Suppressor macrophage treated with lipopolysaccharide for 4 hours (primary cell): ENCODE measurements at regions not wholly inside any gene's neighbourhood (a gene's known extent, or its start where the extent isn't known, plus 50 kb on each side); places are given as distances from the start of the nearest gene placed in this dataset.

Source experiments
- DNase-seq: peaks from one replicate; pipeline ENCODE4 v3.0.0-alpha.2; 2020

DNA sequence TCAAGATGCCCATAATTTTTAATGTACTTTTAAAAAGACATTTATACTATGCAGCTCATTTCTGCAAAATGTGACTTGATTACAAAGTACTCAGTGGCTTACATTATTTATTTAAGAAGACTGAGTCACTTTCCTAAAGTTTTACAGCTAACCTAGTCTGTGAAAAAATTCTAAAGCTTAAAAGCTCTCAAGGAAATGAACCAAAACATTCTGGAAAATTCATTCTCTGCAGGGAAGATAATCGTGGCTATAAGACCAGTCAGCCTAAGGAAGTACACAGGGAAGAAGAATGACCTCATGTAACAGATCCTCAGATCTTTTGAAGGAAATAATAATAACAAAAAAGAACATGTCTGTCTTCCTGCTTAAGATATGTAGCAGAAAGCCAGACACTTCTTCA, 232.1 kb upstream of the STK17B start:
- DNase-seq: no peak

DNA sequence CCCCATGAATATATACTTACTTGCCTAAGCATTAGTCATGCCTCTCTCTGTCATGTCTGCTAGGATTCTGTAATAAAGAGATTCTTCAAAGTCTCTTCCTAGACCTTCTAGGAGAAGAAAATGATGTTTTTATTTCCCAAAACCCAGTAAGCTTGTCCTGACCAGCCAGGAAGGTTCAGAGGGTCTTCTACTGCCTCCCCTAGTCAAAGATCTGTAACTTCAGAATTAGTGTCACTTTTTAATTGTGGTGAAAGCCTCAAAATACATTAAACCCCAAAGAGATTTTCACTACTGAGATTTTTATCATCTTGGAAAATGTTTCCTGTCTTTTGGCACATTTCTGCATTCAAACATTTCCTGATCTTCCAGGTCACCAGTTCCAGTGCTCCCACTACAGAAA, 232.9 kb upstream of the STK17B start:
- no peak for DNase-seq

DNA sequence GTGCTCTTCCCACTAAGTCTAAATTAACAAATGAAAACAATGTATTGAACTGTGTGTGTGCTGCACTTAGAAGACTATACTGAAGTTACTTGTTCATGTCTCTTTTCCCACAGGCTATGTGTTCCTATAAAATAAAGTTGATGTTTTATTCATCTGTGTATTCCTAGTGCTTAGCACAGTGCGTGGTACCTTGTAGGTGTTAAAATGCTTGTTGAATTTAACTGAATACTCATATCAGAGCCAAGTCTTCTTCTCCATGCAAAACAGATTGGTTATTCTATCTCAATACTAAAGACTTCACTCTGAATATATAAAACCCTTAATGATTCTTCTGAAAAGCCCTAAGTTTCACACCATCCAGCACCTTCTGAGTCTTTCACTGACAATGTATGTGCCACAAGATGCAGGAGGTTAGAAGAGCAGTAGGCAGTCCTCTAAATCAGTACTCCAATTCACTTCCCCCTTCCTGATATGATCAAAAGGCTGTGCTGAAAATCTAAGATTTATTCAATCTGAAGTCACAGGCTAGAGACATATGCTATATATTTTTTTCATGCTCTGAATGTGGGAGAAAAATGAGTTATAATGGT, 231.7 kb upstream of the CCDC150 start:
- no peak for DNase-seq

DNA sequence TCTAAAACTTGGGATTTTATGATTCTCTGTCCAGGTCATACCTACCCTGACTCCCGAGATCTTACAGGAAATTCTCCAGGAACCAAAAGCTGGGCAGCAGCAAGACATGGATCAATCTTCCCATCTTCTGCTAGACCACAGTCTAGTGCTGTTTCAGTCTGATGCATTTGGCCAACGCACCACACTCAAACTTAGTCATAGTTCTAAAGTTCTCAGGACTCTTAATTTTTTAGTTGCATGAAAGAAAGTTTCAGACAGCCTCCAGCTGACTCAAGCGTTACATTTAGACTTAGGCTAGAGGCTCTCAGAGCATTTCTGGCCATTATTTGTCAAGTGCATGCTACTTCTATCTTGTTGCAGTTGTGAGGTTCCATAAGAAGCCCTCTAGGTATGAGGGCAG, 230.1 kb upstream of the CCDC150 start:
- no peak for DNase-seq

DNA sequence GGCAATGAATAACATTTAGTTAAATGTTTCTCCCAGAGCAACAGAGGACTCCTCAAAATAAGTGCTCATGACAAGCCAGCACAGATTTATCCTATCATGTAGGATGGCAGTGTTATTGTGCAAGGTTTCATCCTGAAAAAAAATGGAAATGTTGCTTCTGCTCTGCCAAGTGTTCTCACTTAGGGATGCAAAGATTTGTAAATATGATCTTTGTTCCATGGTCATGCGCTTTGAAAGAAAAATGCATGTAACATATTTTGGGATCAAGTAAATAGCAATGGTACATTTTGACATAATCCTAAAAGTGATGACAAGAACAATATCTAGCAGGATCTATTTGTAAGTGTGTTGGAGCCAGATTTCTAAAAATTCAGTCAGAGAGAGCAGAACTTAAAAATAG, 229.5 kb upstream of the CCDC150 start:
- no peak for DNase-seq

DNA sequence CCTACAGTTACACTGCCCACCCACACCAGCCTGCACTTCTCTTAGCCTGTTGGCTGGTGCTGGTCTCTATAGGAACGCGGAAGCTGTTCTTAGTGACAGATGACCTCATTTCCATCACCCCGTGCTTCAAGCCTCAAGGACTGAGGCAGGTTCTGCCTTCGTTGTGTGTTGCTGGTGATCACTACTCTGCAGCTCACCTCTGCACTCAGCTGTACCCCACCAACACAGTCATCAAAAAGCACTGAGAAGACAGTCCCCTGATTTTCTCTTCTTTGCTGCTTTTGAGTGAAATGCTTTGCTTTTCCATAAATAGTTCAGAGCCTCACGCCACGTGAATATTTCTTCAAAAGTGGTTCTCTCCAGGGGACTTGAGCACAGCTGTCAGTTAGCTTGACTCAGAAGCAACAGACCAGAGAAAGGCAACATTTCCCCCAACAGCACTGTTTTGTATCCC, 225.7 kb upstream of the CCDC150 start:
- peak; percentile 5 for DNase-seq

DNA sequence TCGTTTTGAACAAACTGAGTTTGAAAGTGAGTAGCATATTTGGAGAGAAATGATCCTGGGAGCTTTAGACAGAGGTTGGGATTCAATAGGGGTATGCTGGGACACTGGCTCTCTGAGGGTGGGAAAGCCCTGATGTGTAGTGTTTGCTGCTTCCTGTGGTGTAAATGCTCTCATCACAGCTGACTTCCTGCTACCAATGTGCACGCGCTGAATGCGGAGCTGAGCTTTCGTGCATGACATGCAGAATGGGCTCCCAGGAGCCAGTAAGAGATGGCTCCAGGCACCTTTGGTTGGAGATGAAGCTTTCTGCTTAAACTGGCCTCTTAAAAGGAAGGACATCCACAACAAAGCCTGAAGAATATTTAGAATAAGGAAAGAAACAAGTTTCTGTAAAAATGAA, 224.1 kb upstream of the CCDC150 start:
- no peak for DNase-seq

DNA sequence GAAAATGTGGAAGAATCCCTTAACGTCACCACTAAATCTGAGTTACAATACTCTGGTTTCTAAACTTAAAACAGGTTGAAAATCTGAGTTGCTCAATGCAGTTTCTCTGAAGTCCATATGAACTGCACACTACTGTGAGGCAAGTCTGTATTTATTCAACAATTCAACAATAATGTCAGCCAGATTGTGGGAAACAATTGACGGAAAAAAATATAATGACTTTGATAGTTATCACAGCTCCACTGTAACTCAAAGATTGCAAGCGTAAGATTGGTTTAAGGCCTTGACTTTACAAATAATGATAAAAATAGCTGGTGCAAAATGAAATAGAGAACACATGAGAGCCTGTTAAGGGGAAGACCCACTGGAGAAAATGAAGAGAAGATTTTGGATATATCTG, 219.4 kb upstream of the CCDC150 start:
- no peak for DNase-seq

DNA sequence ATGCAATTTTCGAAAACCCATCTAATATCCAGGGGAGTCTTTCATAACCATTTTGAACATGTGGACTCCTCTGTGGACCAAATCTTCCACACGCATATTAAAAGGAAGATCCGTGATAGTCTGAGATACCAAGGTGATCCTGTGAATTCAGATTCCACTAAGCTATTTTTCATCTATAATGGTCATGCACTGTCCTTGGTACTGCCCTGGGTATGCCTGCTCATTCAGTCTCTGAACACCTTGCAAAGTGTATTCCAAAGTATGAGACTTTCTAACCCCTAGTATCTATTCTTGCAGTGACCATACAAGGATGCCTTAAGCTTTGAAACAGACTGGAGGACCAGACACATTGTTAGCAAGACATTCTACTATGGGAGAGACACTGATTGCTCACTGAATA, 217.6 kb upstream of the CCDC150 start:
- DNase-seq: no peak

DNA sequence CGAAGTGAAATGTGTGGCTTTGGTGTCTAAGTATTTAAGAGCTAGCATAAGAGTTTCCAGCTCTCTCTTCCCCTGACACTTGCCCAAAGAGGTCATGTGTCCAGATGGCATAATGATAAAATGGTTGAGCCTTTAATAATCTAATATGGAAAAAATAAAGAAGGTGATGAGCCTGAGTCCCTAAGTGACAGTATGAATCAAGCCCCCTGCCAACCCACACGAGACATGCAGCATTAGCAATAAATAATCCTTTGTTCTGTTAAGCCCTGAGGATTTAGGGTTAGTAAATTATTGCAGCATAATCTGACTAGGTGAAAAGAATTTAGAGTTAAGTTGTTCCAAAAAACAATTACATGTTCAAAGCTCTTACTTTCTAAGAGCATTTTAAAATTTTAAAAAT, 217.2 kb upstream of the CCDC150 start:
- DNase-seq: no peak

DNA sequence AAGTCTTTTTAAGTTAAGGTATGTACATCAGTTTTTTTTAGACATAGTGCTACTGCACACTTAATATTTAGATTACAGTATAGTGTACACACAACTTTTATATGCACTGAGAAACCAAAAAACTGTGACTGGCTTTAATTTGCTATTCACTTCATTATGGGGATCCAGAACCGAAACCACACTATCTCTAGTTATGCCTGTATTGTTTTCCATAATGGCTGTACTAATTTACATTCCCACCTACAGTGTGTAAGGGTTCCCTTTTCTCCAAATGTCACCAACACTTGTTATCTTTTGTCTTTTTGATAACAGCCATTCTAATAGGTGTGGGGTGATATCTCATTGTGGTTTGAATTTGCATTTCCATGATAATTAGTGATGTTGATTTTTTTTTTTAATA, 213.4 kb upstream of the CCDC150 start:
- no peak for DNase-seq

DNA sequence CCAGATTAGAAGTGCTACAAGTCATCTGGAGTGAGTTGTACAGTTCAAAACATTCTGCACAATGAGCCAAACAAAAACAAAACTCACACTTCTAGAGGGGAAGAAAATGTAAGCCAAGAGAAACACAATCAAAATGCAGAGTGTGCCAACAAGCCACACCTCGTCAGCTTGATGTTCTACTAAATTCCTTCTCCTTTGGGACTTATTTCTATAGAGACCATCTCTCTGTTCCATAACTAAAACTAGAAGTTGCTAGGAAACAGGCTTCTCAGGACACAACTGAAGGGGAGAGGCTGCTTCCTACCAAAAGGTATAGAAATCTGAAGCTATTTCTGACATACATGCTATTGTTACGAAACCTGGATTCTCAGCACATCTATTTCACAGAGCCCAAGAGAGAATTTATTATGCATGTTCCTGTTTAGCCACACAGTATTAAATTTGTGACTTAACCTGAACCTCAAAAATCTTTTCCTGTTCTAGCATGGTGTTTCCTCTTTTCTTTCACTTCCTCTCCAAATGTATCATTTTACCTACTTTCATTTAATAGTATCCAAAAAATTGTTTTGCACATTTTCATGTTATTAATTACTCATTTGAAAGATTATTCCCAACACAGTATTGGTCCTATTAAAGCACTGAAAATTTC, 211.4 kb upstream of the CCDC150 start:
- no peak for DNase-seq

DNA sequence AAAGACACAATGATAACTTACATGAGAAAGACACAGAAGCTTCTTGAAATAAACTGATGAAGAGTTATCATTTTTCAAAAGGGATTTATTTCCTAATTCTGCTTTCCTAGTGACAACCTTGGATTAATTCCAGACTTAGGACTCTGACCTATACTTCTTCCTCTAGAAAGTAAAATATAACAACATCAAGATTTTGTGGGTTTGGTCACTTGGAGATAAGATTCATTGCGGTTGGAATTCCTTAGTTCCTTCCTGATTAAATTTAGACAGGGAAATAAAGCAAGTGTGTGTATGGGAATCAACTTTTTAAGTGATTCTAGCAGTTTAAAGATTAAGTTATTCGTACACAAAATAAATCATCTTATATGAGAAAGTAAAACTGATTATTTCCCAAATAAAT, 208.4 kb upstream of the CCDC150 start:
- no peak for DNase-seq

DNA sequence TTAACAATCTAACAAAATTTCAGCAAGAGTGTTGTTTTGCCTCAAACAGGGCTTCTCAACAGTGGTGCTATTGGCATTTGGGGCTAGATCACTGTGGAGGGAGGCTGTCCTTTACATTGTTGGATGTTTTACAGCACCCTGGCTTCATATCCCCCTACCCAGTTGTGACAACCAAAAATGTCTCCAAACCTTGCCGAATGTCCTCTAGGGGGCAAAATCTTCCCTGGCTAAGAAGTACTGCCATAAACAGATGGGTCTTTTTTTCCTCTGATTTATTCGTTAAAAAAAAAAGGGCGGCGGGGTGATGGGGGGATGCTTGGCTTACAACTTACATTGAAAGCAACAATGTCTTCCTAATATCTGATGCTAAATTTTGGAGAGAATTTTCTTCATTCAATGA, 207.6 kb upstream of the CCDC150 start:
- DNase-seq: no peak

DNA sequence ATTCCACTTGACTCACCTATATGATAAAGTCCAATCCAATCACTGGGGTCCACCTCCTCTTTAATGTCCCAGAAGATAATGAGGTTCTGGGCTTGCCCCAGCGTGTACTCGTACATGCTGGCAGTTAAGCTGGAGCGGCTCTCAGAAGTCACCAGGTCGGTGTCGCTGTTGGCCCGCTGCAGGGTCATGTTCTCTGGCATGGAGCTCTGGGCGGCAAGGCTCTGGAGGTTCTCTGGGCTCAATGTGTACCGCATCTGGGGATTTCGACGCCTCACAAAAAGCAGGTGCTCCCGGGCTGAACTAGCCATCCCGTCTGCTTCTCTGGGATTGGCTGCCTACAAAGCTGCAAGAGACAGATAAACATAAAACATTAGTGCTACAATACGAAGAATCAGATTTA, 206.4 kb upstream of the CCDC150 start:
- DNase-seq: no peak

DNA sequence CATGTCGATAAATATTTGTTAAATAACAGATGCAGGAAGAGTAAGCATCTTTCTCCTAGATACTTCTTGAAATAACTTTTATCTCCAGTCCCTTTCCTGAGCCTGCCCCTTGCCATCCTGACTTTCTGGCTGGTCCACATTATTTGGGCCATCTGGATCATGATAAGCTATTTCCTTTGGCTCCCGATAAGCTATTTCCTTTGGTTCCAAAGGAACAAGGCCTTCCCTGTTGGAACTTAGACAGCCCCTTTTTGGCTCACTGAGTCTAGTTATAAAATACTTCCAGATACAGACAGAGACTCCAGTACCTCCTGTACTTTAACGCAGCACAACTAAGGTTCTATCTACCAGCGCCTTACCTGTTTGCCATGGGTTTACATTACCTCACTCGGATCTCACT, 205.3 kb upstream of the CCDC150 start:
- DNase-seq: no peak

DNA sequence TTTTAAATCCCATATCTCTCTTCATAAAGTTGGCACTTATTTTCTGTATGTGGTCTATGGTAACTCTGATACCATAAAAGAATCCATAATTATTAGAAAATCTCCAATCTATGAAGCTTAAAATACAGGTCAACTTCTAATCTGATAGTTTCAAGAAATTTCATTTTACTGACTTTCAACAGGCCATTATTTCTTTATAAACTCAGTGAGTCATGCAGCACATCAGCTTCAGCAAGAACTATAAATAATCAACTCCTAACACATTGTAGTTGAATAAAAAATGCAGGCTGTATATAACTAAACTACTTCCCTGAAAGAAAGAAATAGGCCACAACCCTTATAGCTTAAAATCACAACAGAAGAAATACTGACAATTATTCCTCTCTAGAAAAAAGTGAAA, 204.3 kb upstream of the CCDC150 start:
- DNase-seq: no peak

DNA sequence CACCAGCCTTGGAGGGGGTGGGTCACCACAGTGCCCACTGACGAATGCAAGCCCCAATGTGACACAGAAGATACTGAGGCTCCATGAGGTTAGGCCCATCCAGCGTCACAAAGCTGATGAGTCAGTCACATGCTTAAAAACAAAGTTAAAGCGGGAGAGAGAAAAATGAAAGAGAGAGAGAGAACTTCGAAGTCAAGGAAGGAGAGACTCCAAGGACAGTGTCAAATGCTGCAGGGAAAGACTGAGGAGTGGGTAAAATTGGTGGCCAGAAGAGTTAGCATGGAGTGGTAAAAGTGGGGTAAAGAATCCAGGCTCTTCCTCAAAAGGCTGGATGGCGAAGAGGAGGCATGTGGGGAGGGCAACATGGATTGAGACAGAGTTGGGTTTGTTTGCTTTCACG, 201.9 kb upstream of the CCDC150 start:
- no peak for DNase-seq

DNA sequence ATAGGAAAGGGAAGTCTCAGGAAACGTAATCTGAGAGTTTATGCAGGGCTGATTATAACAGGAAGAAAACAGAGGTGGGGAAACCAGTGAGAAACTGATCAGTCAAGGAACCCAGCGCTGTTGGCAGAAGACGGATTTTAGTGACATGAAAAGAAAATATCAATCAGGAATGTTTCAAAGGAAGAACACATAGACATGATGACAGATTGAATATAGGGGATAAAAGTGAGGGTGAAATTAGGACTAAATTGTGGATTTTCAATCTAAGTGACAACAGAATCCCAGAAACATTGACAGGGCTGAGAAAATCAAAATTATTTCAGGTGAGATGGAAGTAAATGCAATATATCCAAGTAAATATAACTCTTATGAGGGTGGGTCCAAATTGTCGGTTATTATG, 199.8 kb upstream of the CCDC150 start:
- no peak for DNase-seq

DNA sequence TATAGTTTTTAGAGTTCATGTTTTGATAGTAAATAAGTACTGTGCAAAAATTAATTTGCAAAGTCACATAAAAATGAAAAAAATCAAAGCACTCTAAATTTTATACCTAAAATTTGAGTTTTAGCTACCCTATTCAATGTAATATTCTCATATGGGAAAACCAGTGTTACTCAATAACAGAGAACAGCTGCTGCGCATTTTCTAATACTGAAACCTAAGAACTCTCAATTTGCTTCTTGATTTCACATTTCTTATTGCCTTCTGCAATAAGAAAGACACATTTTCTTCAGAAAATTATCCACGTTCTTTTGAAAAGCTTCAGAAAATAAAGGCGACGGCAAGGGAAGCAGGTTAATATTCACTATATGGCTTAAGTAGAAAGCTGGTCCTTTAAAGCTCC, 199.1 kb upstream of the CCDC150 start:
- DNase-seq: no peak

DNA sequence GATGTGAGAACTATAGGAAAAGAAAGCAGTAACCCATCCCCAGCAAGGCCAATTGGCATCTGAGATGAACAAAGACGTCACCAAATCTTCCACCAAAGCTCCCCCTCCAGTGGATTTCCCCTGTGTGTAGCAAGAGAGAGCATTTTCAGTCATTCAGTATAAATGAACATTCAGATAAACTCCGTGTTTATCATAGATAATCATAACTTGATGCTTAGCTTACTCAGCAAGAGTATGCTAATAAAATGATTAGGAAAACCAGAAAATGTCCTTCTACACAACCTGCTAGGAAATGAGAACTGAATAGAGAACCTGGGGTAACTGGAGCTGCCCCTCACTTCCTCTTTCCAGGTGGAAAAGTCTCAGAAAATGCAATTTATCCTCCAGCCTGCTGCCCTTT, 198.0 kb upstream of the CCDC150 start:
- no peak for DNase-seq

DNA sequence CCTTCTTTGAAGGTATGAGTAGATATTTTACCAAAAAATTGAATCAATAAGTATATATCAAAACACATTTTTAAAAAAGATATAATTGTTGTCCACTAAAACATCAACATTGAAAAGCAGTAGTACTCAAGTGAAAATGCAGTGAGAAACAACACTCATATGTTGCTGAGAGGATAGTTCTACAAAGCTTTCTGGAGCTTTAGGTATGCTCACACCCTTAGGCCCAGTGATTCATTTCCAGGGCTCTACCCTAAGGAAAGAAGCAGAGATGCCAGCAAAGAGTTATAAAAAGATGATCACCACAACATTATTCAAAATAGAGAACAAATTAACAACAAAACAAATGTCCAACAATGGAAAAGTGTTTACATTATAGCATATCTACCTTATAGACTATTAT, 197.3 kb upstream of the CCDC150 start:
- DNase-seq: no peak

DNA sequence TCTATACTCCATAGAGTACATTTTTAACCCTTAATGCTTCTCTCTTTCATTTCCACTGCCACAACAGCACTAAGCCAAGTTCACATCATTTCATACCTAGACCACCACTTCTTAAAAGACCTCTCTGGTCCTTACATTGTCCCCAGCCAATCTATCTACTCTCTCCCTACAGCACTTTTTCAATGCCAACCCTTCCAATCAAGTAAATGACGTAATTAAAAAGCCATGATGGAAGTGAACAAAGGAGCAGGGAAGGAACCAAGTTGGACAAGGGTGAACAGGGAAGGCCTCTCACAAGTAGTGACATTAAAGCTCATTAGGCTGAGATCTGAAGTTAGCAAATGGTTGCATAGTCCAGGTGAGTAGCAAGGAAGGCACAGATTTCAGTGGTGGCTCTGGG, 195.1 kb upstream of the CCDC150 start:
- no peak for DNase-seq

DNA sequence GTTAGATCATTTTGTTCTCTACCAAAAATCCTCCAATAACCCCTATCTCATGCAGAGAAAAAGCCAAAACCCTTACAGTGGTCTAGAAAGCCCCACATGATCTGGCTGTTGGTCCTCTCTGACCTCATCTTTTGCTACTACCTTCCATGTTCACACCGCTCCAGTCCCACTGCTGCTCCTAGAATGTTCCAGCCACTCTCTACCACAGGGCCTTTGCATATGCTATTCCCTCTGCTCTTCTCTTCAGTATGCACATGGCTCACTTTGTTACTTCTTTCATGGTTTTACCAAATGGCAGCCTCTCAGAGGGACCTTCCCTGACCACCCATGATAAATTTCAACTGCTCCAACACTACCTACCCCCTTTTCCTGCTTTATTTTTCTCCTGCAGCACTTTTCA, 193.5 kb upstream of the CCDC150 start:
- no peak for DNase-seq

DNA sequence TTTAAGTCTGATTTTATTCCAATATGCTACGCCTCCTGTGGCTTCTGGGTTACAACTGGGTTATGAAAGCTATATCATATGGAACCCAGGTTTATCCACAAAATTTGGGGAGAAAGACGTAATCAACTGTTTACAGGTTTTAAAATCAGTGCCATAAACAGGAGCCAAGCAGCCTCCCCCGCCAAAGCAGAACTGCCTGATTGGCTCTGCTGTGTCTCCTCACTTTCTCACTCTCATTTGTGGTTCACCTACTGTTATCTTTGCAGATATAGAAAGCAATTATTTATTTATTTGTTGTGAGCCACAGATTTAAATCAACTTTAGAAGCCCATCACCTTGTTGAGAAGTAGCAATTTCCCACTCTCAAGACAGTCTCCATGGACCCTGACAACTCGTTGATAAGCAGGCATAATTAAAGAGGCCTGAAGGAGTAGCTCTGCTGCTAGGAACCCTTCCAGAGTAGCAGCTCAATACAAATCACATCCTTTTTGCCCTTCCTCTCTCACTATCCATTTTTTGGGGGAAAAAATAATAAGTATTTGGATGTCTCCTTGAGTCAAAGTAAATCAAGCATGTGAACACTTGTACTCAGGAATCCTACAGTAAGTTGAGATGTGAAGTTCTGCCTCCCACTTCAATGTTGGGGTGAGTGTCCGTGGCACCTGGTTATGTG, 191.0 kb upstream of the CCDC150 start:
- no peak for DNase-seq
